IPS-18a (cell line): ENCODE measurements at regions not wholly inside any gene's neighbourhood (a gene's known extent, or its start where the extent isn't known, plus 50 kb on each side); places are given as distances from the start of the nearest gene placed in this dataset.

Experiments
- H3K27ac ChIP-seq: one replicate; pipeline ENCODE4 v1.5.1; 2013; ENCODE audit warnings: low read length
- H3K27me3 ChIP-seq: one replicate; pipeline ENCODE4 v1.6.1; 2013; ENCODE audit warnings: mild to moderate bottlenecking, low read length; ENCODE audit not compliant: control insufficient read depth, insufficient read depth
- H3K36me3 ChIP-seq: one replicate; pipeline ENCODE4 v1.6.1; 2013; ENCODE audit warnings: low read depth, low read length; ENCODE audit not compliant: control insufficient read depth
- H3K4me1 ChIP-seq: one replicate; pipeline ENCODE4 v1.6.1; 2013; ENCODE audit warnings: low read depth, low read length; ENCODE audit not compliant: control insufficient read depth
- H3K4me3 ChIP-seq: one replicate; pipeline ENCODE4 v1.5.1; 2013; ENCODE audit warnings: low read length
- H3K9ac ChIP-seq: one replicate; pipeline ENCODE4 v1.6.1; 2013; ENCODE audit warnings: mild to moderate bottlenecking, low read length, moderate library complexity
- H3K9me3 ChIP-seq: one replicate; pipeline ENCODE4 v1.6.1; 2013; ENCODE audit warnings: low read depth, low read length; ENCODE audit not compliant: control insufficient read depth

- Histone ChIP-seq H3K9me3 (no peaks in the 10 kb centered on the region), H3K27me3 (no peaks in the 10 kb centered on the region), H3K27ac (no peak overlapping the region), H3K4me1 (no peaks in the 10 kb centered on the region), H3K4me3 (no peak overlapping the region), H3K36me3 (no peaks in the 10 kb centered on the region), H3K9ac (no peak overlapping the region)
Measured at GRCh38 chr17:63162406-63163157, 196.5 kb downstream of the TANC2 start.

GRCh38 chr17:63163158-63163520, 197.1 kb downstream of the TANC2 start:
- no peak overlapping the region for H3K27ac ChIP-seq
- H3K27me3 ChIP-seq = no peaks in the 10 kb centered on the region
- H3K4me1 ChIP-seq = no peaks in the 10 kb centered on the region
- H3K9me3 ChIP-seq = no peaks in the 10 kb centered on the region
- no peaks in the 10 kb centered on the region for H3K36me3 ChIP-seq
- no peak overlapping the region for H3K9ac ChIP-seq
- H3K4me3 ChIP-seq = no peak overlapping the region

- Histone ChIP-seq H3K4me1 (no peaks in the 10 kb centered on the region), H3K36me3 (no peaks in the 10 kb centered on the region), H3K9me3 (no peaks in the 10 kb centered on the region), H3K27me3 (no peaks in the 10 kb centered on the region), H3K27ac (no peak overlapping the region), H3K9ac (no peak overlapping the region), H3K4me3 (no peak overlapping the region)
Measured at GRCh38 chr17:63165400-63165799, 199.4 kb downstream of the TANC2 start.

GRCh38 chr17:63170795-63171194, 204.8 kb downstream of the TANC2 start:
- Histone ChIP-seq H3K4me1 (no peaks in the 10 kb centered on the region), H3K27ac (no peak overlapping the region), H3K27me3 (no peaks in the 10 kb centered on the region), H3K9ac (no peak overlapping the region), H3K9me3 (no peaks in the 10 kb centered on the region), H3K36me3 (no peaks in the 10 kb centered on the region), H3K4me3 (no peak overlapping the region)

- H3K9ac ChIP-seq = no peak overlapping the region
- no peak overlapping the region for H3K4me3 ChIP-seq
- no peak overlapping the region for H3K27ac ChIP-seq
Measured at GRCh38 chr17:63171428-63172393, 205.7 kb downstream of the TANC2 start.

GRCh38 chr17:63173450-63173849, 207.4 kb downstream of the TANC2 start:
- Histone ChIP-seq H3K9ac (no peak overlapping the region), H3K4me3 (no peak overlapping the region), H3K27me3 (no peaks in the 10 kb centered on the region), H3K4me1 (no peaks in the 10 kb centered on the region), H3K36me3 (no peaks in the 10 kb centered on the region), H3K9me3 (no peaks in the 10 kb centered on the region), H3K27ac (no peak overlapping the region)

More at GRCh38 chr17:63171428-63172393, 205.7 kb downstream of the TANC2 start:
- no peaks in the 10 kb centered on the region for H3K4me1 ChIP-seq
- H3K36me3 ChIP-seq = no peaks in the 10 kb centered on the region
- no peaks in the 10 kb centered on the region for H3K27me3 ChIP-seq
- H3K9me3 ChIP-seq = no peaks in the 10 kb centered on the region

- Histone ChIP-seq H3K27ac (no peak overlapping the region), H3K4me1 (no peaks in the 10 kb centered on the region), H3K36me3 (no peaks in the 10 kb centered on the region), H3K4me3 (no peak overlapping the region), H3K9me3 (no peaks in the 10 kb centered on the region), H3K9ac (no peak overlapping the region), H3K27me3 (no peaks in the 10 kb centered on the region)
Measured at GRCh38 chr17:63173903-63174302, 207.9 kb downstream of the TANC2 start.

- Histone ChIP-seq H3K27ac (no peak overlapping the region), H3K9ac (no peak overlapping the region), H3K4me1 (no peaks in the 10 kb centered on the region), H3K36me3 (no peaks in the 10 kb centered on the region), H3K27me3 (no peaks in the 10 kb centered on the region), H3K9me3 (no peaks in the 10 kb centered on the region), H3K4me3 (no peak overlapping the region)
Measured at GRCh38 chr17:63178530-63178929, 212.5 kb downstream of the TANC2 start.

- H3K9ac ChIP-seq = no peak overlapping the region
- H3K27me3 ChIP-seq = no peaks in the 10 kb centered on the region
- H3K27ac ChIP-seq = no peak overlapping the region
- H3K36me3 ChIP-seq = no peaks in the 10 kb centered on the region
- no peak overlapping the region for H3K4me3 ChIP-seq
- H3K9me3 ChIP-seq = no peaks in the 10 kb centered on the region
- H3K4me1 ChIP-seq = no peaks in the 10 kb centered on the region
Measured at GRCh38 chr17:63181856-63182255, 215.8 kb downstream of the TANC2 start.

GRCh38 chr17:63185420-63185819, 219.4 kb downstream of the TANC2 start:
- no peaks in the 10 kb centered on the region for H3K9me3 ChIP-seq
- H3K27ac ChIP-seq = no peak overlapping the region
- no peak overlapping the region for H3K4me3 ChIP-seq
- H3K4me1 ChIP-seq = no peaks in the 10 kb centered on the region
- H3K27me3 ChIP-seq = no peaks in the 10 kb centered on the region
- H3K9ac ChIP-seq = no peak overlapping the region
- no peaks in the 10 kb centered on the region for H3K36me3 ChIP-seq

- Histone ChIP-seq H3K4me3 (no peak overlapping the region), H3K4me1 (no peaks in the 10 kb centered on the region), H3K36me3 (no peaks in the 10 kb centered on the region), H3K9ac (no peak overlapping the region), H3K27ac (no peak overlapping the region), H3K27me3 (no peaks in the 10 kb centered on the region), H3K9me3 (no peaks in the 10 kb centered on the region)
Measured at GRCh38 chr17:63189082-63189481, 223.0 kb downstream of the TANC2 start.
